ENCODE measurements at regions not wholly inside any gene's neighbourhood (a gene's known extent, or its start where the extent isn't known, plus 50 kb on each side); places are given as distances from the start of the nearest gene placed in this dataset.

- TF ChIP-seq CTCF (IDR thresholded peaks at IDR 0.05; ENCODE audit: unreplicated experiment in 3 of 3) = no peak
- peaks cover 33% of the 10 kb centered on the region for H3K4me1 Mint-ChIP-seq
- H3K27me3 Mint-ChIP-seq (ENCODE audit: low read depth) = peaks cover 41% of the 10 kb centered on the region
- H3K4me3 Mint-ChIP-seq = no peak overlapping the region
- no peaks in the 10 kb centered on the region for H3K36me3 Mint-ChIP-seq (ENCODE audit: low read depth)
- H3K27ac Mint-ChIP-seq = peak overlapping the region in 1 of 3 experiments; percentile 4
- no peaks in the 10 kb centered on the region for H3K9me3 Mint-ChIP-seq
These were observed 49.9 kb upstream of the CCDC167 start for GRCh38 chr6:37549558-37549957.

Measured in nephron (organoid).